ENCODE measurements at regions not wholly inside any gene's neighbourhood (a gene's known extent, or its start where the extent isn't known, plus 50 kb on each side); places are given as distances from the start of the nearest gene placed in this dataset.

DNA sequence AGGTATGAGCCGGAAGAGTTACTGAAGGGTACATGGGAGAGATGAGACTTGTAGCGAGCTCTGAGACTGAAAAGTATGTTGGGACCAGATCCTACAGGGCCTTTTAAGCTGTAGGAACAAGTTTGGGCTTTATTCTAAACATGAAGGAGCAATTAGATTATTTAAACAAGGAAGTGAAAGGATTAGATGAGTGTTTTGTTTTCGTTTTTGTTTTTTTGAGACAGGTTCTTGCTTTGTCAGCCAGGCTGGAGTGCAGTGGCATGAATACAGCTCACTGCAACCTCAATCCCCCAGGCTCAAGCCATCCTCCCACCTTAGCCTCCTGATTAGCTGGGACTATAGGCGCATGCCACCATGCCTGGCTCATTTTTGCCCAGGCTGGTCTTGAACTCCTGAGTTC lies 110.7 kb downstream of the C1D start:
- TF ChIP-seq, protein P1, sequence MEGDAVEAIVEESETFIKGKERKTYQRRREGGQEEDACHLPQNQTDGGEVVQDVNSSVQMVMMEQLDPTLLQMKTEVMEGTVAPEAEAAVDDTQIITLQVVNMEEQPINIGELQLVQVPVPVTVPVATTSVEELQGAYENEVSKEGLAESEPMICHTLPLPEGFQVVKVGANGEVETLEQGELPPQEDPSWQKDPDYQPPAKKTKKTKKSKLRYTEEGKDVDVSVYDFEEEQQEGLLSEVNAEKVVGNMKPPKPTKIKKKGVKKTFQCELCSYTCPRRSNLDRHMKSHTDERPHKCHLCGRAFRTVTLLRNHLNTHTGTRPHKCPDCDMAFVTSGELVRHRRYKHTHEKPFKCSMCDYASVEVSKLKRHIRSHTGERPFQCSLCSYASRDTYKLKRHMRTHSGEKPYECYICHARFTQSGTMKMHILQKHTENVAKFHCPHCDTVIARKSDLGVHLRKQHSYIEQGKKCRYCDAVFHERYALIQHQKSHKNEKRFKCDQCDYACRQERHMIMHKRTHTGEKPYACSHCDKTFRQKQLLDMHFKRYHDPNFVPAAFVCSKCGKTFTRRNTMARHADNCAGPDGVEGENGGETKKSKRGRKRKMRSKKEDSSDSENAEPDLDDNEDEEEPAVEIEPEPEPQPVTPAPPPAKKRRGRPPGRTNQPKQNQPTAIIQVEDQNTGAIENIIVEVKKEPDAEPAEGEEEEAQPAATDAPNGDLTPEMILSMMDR (IDR thresholded peaks at IDR 0.05): no peak
- TF ChIP-seq POLR2A (IDR thresholded peaks at IDR 0.05): no peak
